PC-3 (cell line): ENCODE measurements at regions not wholly inside any gene's neighbourhood (a gene's known extent, or its start where the extent isn't known, plus 50 kb on each side); places are given as distances from the start of the nearest gene placed in this dataset.

ENCODE experiments used
- ATAC-seq: fragments of 200-7000 bp; cut with Tn5 transposase; 2 replicates; pipeline ENCODE4 v1.9.1; 2020; ENCODE audit warnings: mild to moderate bottlenecking, moderate library complexity
- BruUV-seq: library from RNA; stranded (reverse); fragments of 400-500 nt; replicated peaks from 2 replicates; lab custom pipeline; 2021; lab: Mats Ljungman, UMichigan
- CTCF ChIA-PET: fragments of 300-600 bp; sonication (Branson Sonifier 250); formaldehyde crosslinking; loops from one replicate; lab custom pipeline; 2022; ENCODE audit warnings: antibody characterized with exemption; lab: Charles Lee
- POLR2A ChIA-PET: fragments of 300-600 bp; sonication (Branson Sonifier 250); formaldehyde crosslinking; loops from one replicate; lab custom pipeline; 2022; ENCODE audit warnings: antibody characterized with exemption; ENCODE audit not compliant: unreplicated experiment; lab: Charles Lee
- DNase-seq: peaks from one replicate; pipeline ENCODE4 v3.0.0-alpha.2; 2015
- H2AFZ ChIP-seq: fragments of 300-600 bp; sonication (generic); 2 replicates; pipeline ENCODE4 v1.6.0; 2016; ENCODE audit warnings: antibody characterized with exemption, low read length
- H3F3A ChIP-seq: fragments of 300-600 bp; sonication (generic); one replicate; pipeline ENCODE4 v1.6.0; 2017; ENCODE audit warnings: antibody characterized with exemption, low read length, control low read depth, mild to moderate bottlenecking; ENCODE audit not compliant: unreplicated experiment
- H3K27ac ChIP-seq: fragments of 300-600 bp; sonication (generic); 2 replicates; pipeline ENCODE4 v1.5.1; 2016; ENCODE audit warnings: mild to moderate bottlenecking, low read length
- H3K27me3 ChIP-seq: fragments of 300-600 bp; sonication (generic); 2 replicates; pipeline ENCODE4 v1.6.1; 2016; ENCODE audit warnings: low read length, mixed read lengths
- H3K36me3 ChIP-seq: fragments of 300-600 bp; sonication (generic); 2 replicates; pipeline ENCODE4 v1.6.1; 2016; ENCODE audit warnings: low read depth, mixed run types, low read length, mixed read lengths
- H3K4me1 ChIP-seq: fragments of 300-600 bp; sonication (generic); 2 replicates; pipeline ENCODE4 v1.5.1; 2016; ENCODE audit warnings: low read length; ENCODE audit not compliant: insufficient read depth
- H3K4me2 ChIP-seq: fragments of 300-600 bp; sonication (generic); 2 replicates; pipeline ENCODE4 v1.6.0; 2016; ENCODE audit warnings: low read length
- H3K4me3 ChIP-seq: fragments of 300-600 bp; sonication (generic); 2 replicates; pipeline ENCODE4 v1.5.1; 2016; ENCODE audit warnings: mild to moderate bottlenecking, low read length, mixed read lengths
- H3K79me2 ChIP-seq: fragments of 300-600 bp; sonication (generic); 2 replicates; pipeline ENCODE4 v1.6.1; 2017; ENCODE audit warnings: low read length, mixed read lengths
- H3K9ac ChIP-seq: fragments of 300-600 bp; sonication (generic); 2 replicates; pipeline ENCODE4 v1.6.0; 2016; ENCODE audit warnings: mild to moderate bottlenecking, low read length
- H3K9me2 ChIP-seq: fragments of 300-600 bp; sonication (generic); replicated peaks from 2 replicates; pipeline ENCODE4 v1.6.1; 2016; ENCODE audit warnings: mixed run types, low read length, mixed read lengths
- H3K9me3 ChIP-seq: fragments of 300-600 bp; sonication (generic); 2 replicates; pipeline ENCODE4 v1.6.1; 2016; ENCODE audit warnings: low read length, mixed read lengths
- H4K20me1 ChIP-seq: fragments of 300-600 bp; sonication (generic); 2 replicates; pipeline ENCODE4 v1.6.1; 2016; ENCODE audit warnings: low read length, mixed read lengths
- EZH2 ChIP-seq: fragments of 300-600 bp; sonication (generic); IDR thresholded peaks from one replicate; pipeline ENCODE4 v1.6.1; 2017; ENCODE audit warnings: antibody characterized with exemption, mild to moderate bottlenecking, low read length; ENCODE audit not compliant: unreplicated experiment
- EZH2phosphoT487 ChIP-seq: fragments of 300-600 bp; sonication (generic); IDR thresholded peaks from 2 replicates; pipeline ENCODE4 v1.6.1; 2018; ENCODE audit warnings: mild to moderate bottlenecking, antibody characterized with exemption, low read length, borderline replicate concordance
- intact Hi-C: fragments of 100-400 bp; cut with micrococcal nuclease; formaldehyde crosslinking; loops from 2 replicates; pipeline ENCODE4 v1.9.0; 2023
- TF ChIP-seq, protein P1 (sequence below): fragments of 300-600 bp; sonication (generic); conservative IDR thresholded peaks from 2 replicates; pipeline ENCODE4 v1.5.1; 2017; ENCODE audit warnings: antibody characterized with exemption, low read depth, mild to moderate bottlenecking, low read length

DNA sequence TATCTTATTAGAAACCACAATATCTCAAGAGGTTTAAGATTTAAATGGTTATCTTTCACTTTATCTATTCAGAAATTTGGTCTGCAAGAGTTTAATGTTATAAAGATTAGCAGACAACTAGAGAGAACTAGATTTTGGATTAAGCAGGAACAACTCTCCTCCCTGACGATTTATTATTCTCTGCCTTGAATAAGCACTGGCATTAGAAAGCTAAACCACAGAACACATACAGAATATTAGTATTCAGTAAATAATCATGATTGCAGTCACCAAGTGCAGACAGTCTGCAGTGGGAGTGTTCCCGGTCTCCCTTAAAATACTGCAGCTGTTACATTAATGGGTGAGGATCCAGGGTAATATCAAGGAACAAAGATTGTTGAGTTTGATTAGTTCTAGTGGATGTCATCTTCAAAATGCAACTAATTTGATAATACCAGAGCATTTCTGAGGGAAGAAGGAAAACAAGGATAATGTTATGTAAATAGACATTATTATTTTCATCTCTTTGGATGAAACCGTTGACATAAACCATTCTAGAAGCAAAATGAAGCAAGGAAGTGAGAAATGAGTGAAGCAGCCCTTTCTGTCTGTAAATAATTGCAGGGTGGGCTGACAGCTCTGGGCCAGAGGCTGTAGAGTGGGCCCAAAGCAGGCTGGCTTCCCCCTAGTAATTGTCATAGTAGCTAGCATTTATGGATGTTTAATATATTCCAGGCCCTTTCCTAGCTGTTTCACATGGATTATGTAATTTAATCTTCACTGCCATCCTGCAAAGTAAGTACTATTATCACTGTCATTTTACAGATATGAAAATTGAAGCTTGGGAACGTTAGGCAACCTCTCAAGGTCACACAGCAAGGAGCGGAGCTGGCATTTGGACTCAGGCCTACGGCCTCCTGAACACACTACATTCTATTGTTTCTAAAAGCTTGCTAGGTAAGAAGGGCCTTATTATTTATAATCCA lies 79.4 kb downstream of the DYRK2 start:
- H3K4me3 ChIP-seq, result no peak overlapping the region
- H3K79me2 ChIP-seq, result no peaks in the 10 kb centered on the region
- no peaks in the 10 kb centered on the region for H4K20me1 ChIP-seq
- no peaks in the 10 kb centered on the region for H3K27me3 ChIP-seq
- H3K9me3 ChIP-seq, result no peaks in the 10 kb centered on the region
- CTCF ChIA-PET, result no interaction called here
- H3K27ac ChIP-seq, result no peak overlapping the region
- no peak for DNase-seq
- no TSS peak for BruUV-seq
- H3K4me2 ChIP-seq, result no peak overlapping the region
- H3K36me3 ChIP-seq, result no peaks in the 10 kb centered on the region
- H2AFZ ChIP-seq, result no peak overlapping the region
- POLR2A ChIA-PET, result no interaction called here
- no peaks in the 10 kb centered on the region for H3K4me1 ChIP-seq
- intact Hi-C loops, result no loop called here
- ATAC-seq, result no peak
- H3F3A ChIP-seq, result no peaks in the 10 kb centered on the region
- H3K9me2 ChIP-seq, result no peaks in the 10 kb centered on the region
- no peak overlapping the region for H3K9ac ChIP-seq
- no peak for TF ChIP-seq EZH2phosphoT487
- no peak for TF ChIP-seq EZH2
- TF ChIP-seq, protein P1, sequence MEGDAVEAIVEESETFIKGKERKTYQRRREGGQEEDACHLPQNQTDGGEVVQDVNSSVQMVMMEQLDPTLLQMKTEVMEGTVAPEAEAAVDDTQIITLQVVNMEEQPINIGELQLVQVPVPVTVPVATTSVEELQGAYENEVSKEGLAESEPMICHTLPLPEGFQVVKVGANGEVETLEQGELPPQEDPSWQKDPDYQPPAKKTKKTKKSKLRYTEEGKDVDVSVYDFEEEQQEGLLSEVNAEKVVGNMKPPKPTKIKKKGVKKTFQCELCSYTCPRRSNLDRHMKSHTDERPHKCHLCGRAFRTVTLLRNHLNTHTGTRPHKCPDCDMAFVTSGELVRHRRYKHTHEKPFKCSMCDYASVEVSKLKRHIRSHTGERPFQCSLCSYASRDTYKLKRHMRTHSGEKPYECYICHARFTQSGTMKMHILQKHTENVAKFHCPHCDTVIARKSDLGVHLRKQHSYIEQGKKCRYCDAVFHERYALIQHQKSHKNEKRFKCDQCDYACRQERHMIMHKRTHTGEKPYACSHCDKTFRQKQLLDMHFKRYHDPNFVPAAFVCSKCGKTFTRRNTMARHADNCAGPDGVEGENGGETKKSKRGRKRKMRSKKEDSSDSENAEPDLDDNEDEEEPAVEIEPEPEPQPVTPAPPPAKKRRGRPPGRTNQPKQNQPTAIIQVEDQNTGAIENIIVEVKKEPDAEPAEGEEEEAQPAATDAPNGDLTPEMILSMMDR, result no peak

DNA sequence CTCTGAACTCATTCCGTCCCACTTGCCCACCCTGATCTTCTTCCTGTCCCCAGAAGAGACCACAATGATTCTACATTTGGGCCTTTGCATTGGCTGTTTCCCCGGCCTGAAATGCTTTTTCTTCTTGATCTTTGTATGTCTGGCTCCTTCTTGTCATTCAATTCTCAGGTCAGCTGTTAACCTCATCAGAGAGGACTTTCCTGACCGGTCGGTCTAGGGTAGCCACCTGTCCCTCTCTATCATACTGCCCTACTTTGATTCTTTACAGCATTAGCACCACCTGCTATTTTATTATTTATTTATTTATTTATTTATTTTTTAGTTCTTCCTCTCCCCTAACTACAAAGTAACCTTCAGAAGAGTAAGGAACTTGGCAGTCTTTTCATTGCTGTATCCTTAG lies 84.3 kb downstream of the DYRK2 start:
- Histone ChIP-seq H3K4me1 (no peaks in the 10 kb centered on the region), H3K27ac (no peak overlapping the region), H3K27me3 (no peaks in the 10 kb centered on the region), H3K79me2 (no peaks in the 10 kb centered on the region), H3K9me2 (no peaks in the 10 kb centered on the region), H3K9ac (no peak overlapping the region), H3K9me3 (no peaks in the 10 kb centered on the region), H4K20me1 (no peaks in the 10 kb centered on the region), H3F3A (no peaks in the 10 kb centered on the region), H3K4me2 (no peak overlapping the region), H3K4me3 (no peak overlapping the region), H2AFZ (no peak overlapping the region), H3K36me3 (no peaks in the 10 kb centered on the region)
- intact Hi-C loops, result no loop called here
- POLR2A ChIA-PET, result no interaction called here
- CTCF ChIA-PET, result no interaction called here
- no TSS peak for BruUV-seq
- DNase-seq (no peak), ATAC-seq (no peak)
- TF ChIP-seq EZH2phosphoT487 (no peak), EZH2 (no peak)
- TF ChIP-seq, protein P1, result no peak

DNA sequence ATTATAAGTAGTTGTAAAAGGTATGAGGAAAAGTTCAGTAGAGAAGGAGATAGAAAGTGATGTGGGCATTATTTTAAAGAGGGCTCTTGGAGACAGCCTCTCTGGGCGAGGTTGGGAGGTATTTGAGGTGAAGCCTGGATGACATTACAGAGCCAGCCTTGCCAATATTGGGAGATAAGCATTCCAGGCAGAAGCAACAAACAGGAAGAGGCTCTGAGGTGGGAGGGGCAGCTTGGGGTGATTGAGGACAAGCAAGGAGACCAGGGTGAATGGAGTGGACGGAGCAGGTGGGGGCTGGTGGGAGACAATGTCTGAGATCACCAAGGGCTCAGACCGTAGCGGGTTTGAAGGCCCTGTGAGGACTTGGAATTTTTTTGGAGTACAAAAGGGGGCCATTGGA lies 87.3 kb downstream of the DYRK2 start:
- H3K4me3 ChIP-seq, result no peak overlapping the region
- H3K9me3 ChIP-seq, result no peaks in the 10 kb centered on the region
- H3K27ac ChIP-seq, result no peak overlapping the region
- no peak overlapping the region for H3K9ac ChIP-seq
- H3K79me2 ChIP-seq, result no peaks in the 10 kb centered on the region
- H3K36me3 ChIP-seq, result no peaks in the 10 kb centered on the region
- H3K4me2 ChIP-seq, result no peak overlapping the region
- POLR2A ChIA-PET, result no interaction called here
- intact Hi-C loops, result no loop called here
- H2AFZ ChIP-seq, result no peak overlapping the region
- H3F3A ChIP-seq, result no peaks in the 10 kb centered on the region
- H3K4me1 ChIP-seq, result no peaks in the 10 kb centered on the region
- no peaks in the 10 kb centered on the region for H3K9me2 ChIP-seq
- TF ChIP-seq EZH2 (no peak), EZH2phosphoT487 (no peak)
- TF ChIP-seq, protein P1, result no peak
- no peaks in the 10 kb centered on the region for H4K20me1 ChIP-seq
- no TSS peak for BruUV-seq
- H3K27me3 ChIP-seq, result no peaks in the 10 kb centered on the region
- DNase-seq (no peak), ATAC-seq (no peak)
- CTCF ChIA-PET, result no interaction called here
